GM23338 (cell line): ENCODE measurements at regions not wholly inside any gene's neighbourhood (a gene's known extent, or its start where the extent isn't known, plus 50 kb on each side); places are given as distances from the start of the nearest gene placed in this dataset.

ENCODE experiments used
- ATAC-seq: fragments of 200-7000 bp; cut with Tn5 transposase; 3 replicates; pipeline ENCODE4 v1.9.1; 2020
- DNase-seq: peaks from one replicate; pipeline ENCODE4 v3.0.0-alpha.2; 2015; ENCODE audit warnings: low spot score
- H2AFZ ChIP-seq: fragments of 200-600 bp; sonication (generic); 2 replicates; pipeline ENCODE4 v1.8.0; 2016; ENCODE audit warnings: antibody characterized with exemption, mild to moderate bottlenecking, moderate library complexity
- H3F3A ChIP-seq: fragments of 200-600 bp; sonication (generic); replicated peaks from 2 replicates; pipeline ENCODE4 v1.8.0; 2017; ENCODE audit warnings: antibody characterized with exemption, mixed run types, low read depth
- H3K27ac ChIP-seq: fragments of 200-600 bp; sonication (generic); 2 replicates; pipeline ENCODE4 v1.6.1; 2016; ENCODE audit warnings: low read depth
- H3K27me3 ChIP-seq: fragments of 200-600 bp; sonication (generic); 2 replicates; pipeline ENCODE4 v1.8.0; 2016; ENCODE audit warnings: mild to moderate bottlenecking, mixed run types, moderate library complexity; ENCODE audit not compliant: insufficient read depth
- H3K36me3 ChIP-seq: fragments of 200-600 bp; sonication (generic); 2 replicates; pipeline ENCODE4 v1.8.0; 2016; ENCODE audit warnings: mild to moderate bottlenecking; ENCODE audit not compliant: insufficient read depth
- H3K4me1 ChIP-seq: fragments of 200-600 bp; sonication (generic); 2 replicates; pipeline ENCODE4 v1.8.0; 2016; ENCODE audit warnings: mild to moderate bottlenecking, moderate library complexity; ENCODE audit not compliant: insufficient read depth
- H3K4me2 ChIP-seq: fragments of 200-600 bp; sonication (generic); 2 replicates; pipeline ENCODE4 v1.7.1; 2017; ENCODE audit warnings: mixed run types
- H3K4me3 ChIP-seq: fragments of 200-600 bp; sonication (generic); 2 replicates; pipeline ENCODE4 v1.6.1; 2016; ENCODE audit warnings: mixed run types
- H3K79me2 ChIP-seq: fragments of 200-600 bp; sonication (generic); replicated peaks from 2 replicates; pipeline ENCODE4 v1.8.0; 2017; ENCODE audit warnings: mild to moderate bottlenecking; ENCODE audit not compliant: insufficient read depth
- H3K9me2 ChIP-seq: fragments of 200-600 bp; sonication (generic); 2 replicates; pipeline ENCODE4 v1.8.0; 2017; ENCODE audit not compliant: insufficient read depth
- H4K20me1 ChIP-seq: fragments of 200-600 bp; sonication (generic); replicated peaks from 2 replicates; pipeline ENCODE4 v1.8.0; 2017; ENCODE audit warnings: mild to moderate bottlenecking; ENCODE audit not compliant: insufficient read depth
- H3K27ac Mint-ChIP-seq: 2 replicates; pipeline ENCODE4 v1.8.0; 2020; ENCODE audit warnings: inconsistent platforms, mild to moderate bottlenecking, moderate library complexity, mixed read lengths
- H3K27me3 Mint-ChIP-seq: 3 replicates; pipeline ENCODE4 v1.8.0; 2022; ENCODE audit warnings: low read depth, mild to moderate bottlenecking, moderate library complexity, mixed read lengths, inconsistent platforms; ENCODE audit not compliant: insufficient read depth, poor library complexity
- H3K36me3 Mint-ChIP-seq: 3 replicates; pipeline ENCODE4 v1.8.0; 2021; ENCODE audit warnings: low read depth, mild to moderate bottlenecking, inconsistent platforms, moderate library complexity, mixed read lengths
- H3K4me1 Mint-ChIP-seq: 3 replicates; pipeline ENCODE4 v1.8.0; 2020; ENCODE audit warnings: mild to moderate bottlenecking, inconsistent platforms, mixed read lengths
- H3K4me3 Mint-ChIP-seq: 3 replicates; pipeline ENCODE4 v1.8.0; 2021; ENCODE audit warnings: moderate library complexity, mild to moderate bottlenecking, inconsistent platforms, mixed read lengths
- H3K9me3 Mint-ChIP-seq: 3 replicates; pipeline ENCODE4 v1.8.0; 2020; ENCODE audit warnings: moderate library complexity, mild to moderate bottlenecking, inconsistent platforms, mixed read lengths
- CREB1 ChIP-seq: fragments of 250-450 bp; sonication (Bioruptor Pico); IDR thresholded peaks from 2 replicates; pipeline ENCODE4 v1.5.0; 2020; ENCODE audit warnings: low read depth, mild to moderate bottlenecking, moderate library complexity
- CTCF ChIP-seq, 2 experiments: fragments of 200-600 bp in 1 of 2; sonication (generic) in 1 of 2; conservative IDR thresholded peaks; 2 replicates each; pipeline versions ENCODE4 v1.5.1 to v1.6.1; 2016 to 2017; ENCODE audit warnings: antibody characterized with exemption in 2 of 2, low read depth in 2 of 2, mild to moderate bottlenecking in 2 of 2, moderate library complexity in 1 of 2
- EZH2 ChIP-seq: fragments of 200-600 bp; sonication (generic); IDR thresholded peaks from one replicate; pipeline ENCODE4 v1.8.0; 2017; ENCODE audit warnings: antibody characterized with exemption, mild to moderate bottlenecking, low read depth; ENCODE audit not compliant: unreplicated experiment
- EZH2phosphoT487 ChIP-seq: fragments of 200-600 bp; sonication (generic); IDR thresholded peaks from one replicate; pipeline ENCODE4 v1.8.1; 2018; ENCODE audit warnings: antibody characterized with exemption; ENCODE audit not compliant: unreplicated experiment
- JUNB ChIP-seq: IDR thresholded peaks from one replicate; pipeline ENCODE4 v1.6.1; 2016; ENCODE audit warnings: antibody characterized with exemption; ENCODE audit not compliant: unreplicated experiment
- NANOG ChIP-seq: IDR thresholded peaks from 2 replicates; pipeline ENCODE4 v1.6.1; 2016; ENCODE audit warnings: antibody characterized with exemption, borderline replicate concordance
- POLR2AphosphoS5 ChIP-seq: IDR thresholded peaks from 2 replicates; pipeline ENCODE4 v1.6.1; 2016; ENCODE audit warnings: antibody characterized with exemption, low read depth
- REST ChIP-seq: IDR thresholded peaks from one replicate; pipeline ENCODE4 v1.6.1; 2018; ENCODE audit warnings: antibody characterized with exemption; ENCODE audit not compliant: unreplicated experiment
- STAT1 ChIP-seq: IDR thresholded peaks from one replicate; pipeline ENCODE4 v1.6.1; 2016; ENCODE audit warnings: antibody characterized with exemption; ENCODE audit not compliant: unreplicated experiment
- ZNF114 ChIP-seq: fragments of 250-450 bp; sonication (Bioruptor Pico); IDR thresholded peaks from 2 replicates; pipeline ENCODE4 v1.5.0; 2020; ENCODE audit warnings: mild to moderate bottlenecking, moderate library complexity
- ZNF331 ChIP-seq: fragments of 250-450 bp; sonication (Bioruptor Pico); IDR thresholded peaks from 2 replicates; pipeline ENCODE4 v1.5.0; 2020; ENCODE audit warnings: low read depth, mild to moderate bottlenecking, moderate library complexity
- ZNF462 ChIP-seq: fragments of 250-450 bp; sonication (Bioruptor Pico); IDR thresholded peaks from 2 replicates; pipeline ENCODE4 v1.5.0; 2020; ENCODE audit warnings: mild to moderate bottlenecking, moderate library complexity
- TF ChIP-seq, protein P1 (sequence below): IDR thresholded peaks from 2 replicates; pipeline ENCODE4 v1.6.1; 2016; ENCODE audit warnings: antibody characterized with exemption

GRCh38 chrX:22594766-22595165, 322.1 kb downstream of the CBLL2 start:
- Histone ChIP-seq H3K36me3 (no peaks in the 10 kb centered on the region), H3K27ac (no peak overlapping the region), H4K20me1 (no peaks in the 10 kb centered on the region), H3K4me3 (no peak overlapping the region), H3K9me2 (no peaks in the 10 kb centered on the region), H3K79me2 (no peaks in the 10 kb centered on the region), H3F3A (no peaks in the 10 kb centered on the region), H3K4me1 (no peaks in the 10 kb centered on the region), H3K27me3 (no peaks in the 10 kb centered on the region), H3K4me2 (no peak overlapping the region), H2AFZ (no peak overlapping the region)
- no peak for DNase-seq
- Mint-ChIP-seq H3K27me3 (peaks cover 1% of the 10 kb centered on the region), H3K27ac (no peak overlapping the region), H3K4me3 (no peak overlapping the region), H3K9me3 (peaks cover 2% of the 10 kb centered on the region; the same call in 2 of the 3 replicates), H3K4me1 (no peaks in the 10 kb centered on the region), H3K36me3 (no peaks in the 10 kb centered on the region; the same call in 2 of the 3 replicates)
- no peak for ATAC-seq
- TF ChIP-seq REST (no peak), CTCF (conservative IDR thresholded peaks at IDR 0.05; ENCODE audit: low read depth in 2 of 2) (no peak), ZNF462 (CRISPR knock-in tag) (no peak), ZNF114 (CRISPR knock-in tag) (no peak), STAT1 (no peak), ZNF331 (CRISPR knock-in tag) (no peak), POLR2AphosphoS5 (no peak), EZH2 (no peak), CREB1 (CRISPR knock-in tag) (no peak), JUNB (no peak), EZH2phosphoT487 (no peak), NANOG (no peak)
- TF ChIP-seq, protein P1, sequence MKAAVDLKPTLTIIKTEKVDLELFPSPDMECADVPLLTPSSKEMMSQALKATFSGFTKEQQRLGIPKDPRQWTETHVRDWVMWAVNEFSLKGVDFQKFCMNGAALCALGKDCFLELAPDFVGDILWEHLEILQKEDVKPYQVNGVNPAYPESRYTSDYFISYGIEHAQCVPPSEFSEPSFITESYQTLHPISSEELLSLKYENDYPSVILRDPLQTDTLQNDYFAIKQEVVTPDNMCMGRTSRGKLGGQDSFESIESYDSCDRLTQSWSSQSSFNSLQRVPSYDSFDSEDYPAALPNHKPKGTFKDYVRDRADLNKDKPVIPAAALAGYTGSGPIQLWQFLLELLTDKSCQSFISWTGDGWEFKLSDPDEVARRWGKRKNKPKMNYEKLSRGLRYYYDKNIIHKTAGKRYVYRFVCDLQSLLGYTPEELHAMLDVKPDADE, result no peak
